Retinal pigment epithelial cell (primary cell): ENCODE measurements at regions not wholly inside any gene's neighbourhood (a gene's known extent, or its start where the extent isn't known, plus 50 kb on each side); places are given as distances from the start of the nearest gene placed in this dataset.

ENCODE experiments used
- DNase-seq: peaks from one replicate; pipeline ENCODE4 v3.0.0-alpha.2; 2010; ENCODE audit warnings: low read depth
- H3K4me3 ChIP-seq: 2 replicates; pipeline ENCODE4 v1.5.1; 2011; ENCODE audit warnings: mild to moderate bottlenecking, low read length, control low read depth, moderate library complexity
- TF ChIP-seq, protein P1 (sequence below): conservative IDR thresholded peaks from 2 replicates; pipeline ENCODE4 v1.5.1; 2011; ENCODE audit warnings: low read depth, low read length, control low read depth, inconsistent platforms

DNA sequence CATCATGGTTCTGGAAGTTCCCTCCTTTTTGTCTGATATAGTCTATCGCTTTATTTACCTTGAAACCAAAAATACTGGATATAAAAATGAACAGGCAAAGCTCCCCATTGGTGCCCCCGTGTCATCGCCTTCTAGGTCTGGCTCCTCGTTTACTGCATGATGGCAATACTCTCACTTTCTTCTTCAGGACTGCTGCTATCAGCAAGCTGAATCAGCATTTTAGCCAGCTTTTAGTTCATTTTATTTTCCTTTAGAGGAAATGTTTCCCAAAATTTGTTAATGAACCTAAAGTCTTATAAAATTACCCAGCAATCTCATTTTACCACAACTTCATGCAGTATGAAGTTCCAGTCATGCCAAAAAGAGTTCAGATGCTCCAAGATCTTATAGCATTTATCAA is 80.5 kb downstream of the ZIC3 start:
- no peak for DNase-seq
- TF ChIP-seq, protein P1, sequence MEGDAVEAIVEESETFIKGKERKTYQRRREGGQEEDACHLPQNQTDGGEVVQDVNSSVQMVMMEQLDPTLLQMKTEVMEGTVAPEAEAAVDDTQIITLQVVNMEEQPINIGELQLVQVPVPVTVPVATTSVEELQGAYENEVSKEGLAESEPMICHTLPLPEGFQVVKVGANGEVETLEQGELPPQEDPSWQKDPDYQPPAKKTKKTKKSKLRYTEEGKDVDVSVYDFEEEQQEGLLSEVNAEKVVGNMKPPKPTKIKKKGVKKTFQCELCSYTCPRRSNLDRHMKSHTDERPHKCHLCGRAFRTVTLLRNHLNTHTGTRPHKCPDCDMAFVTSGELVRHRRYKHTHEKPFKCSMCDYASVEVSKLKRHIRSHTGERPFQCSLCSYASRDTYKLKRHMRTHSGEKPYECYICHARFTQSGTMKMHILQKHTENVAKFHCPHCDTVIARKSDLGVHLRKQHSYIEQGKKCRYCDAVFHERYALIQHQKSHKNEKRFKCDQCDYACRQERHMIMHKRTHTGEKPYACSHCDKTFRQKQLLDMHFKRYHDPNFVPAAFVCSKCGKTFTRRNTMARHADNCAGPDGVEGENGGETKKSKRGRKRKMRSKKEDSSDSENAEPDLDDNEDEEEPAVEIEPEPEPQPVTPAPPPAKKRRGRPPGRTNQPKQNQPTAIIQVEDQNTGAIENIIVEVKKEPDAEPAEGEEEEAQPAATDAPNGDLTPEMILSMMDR, result no peak
- no peak overlapping the region for H3K4me3 ChIP-seq

DNA sequence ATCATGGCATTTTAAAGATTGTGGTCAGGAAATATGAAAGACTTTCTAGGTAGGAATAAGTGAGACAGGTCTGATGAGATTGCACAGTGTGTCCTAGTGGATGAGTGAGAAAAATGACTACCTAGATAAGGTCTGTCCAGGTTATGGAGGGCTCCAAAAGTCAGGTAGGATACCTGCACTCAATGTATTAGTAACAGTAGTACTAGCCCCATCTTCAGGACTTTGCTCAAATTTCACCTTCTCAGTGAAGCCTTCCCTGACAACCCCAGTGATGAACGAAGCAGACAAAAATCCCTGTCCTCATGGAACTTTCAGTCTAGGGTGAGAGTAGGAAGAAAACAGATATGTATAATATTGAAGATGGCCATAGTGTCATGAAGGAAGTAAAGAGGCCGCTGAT is 85.7 kb downstream of the ZIC3 start:
- no peak for DNase-seq
- TF ChIP-seq, protein P1, result no peak
- H3K4me3 ChIP-seq, result no peak overlapping the region

DNA sequence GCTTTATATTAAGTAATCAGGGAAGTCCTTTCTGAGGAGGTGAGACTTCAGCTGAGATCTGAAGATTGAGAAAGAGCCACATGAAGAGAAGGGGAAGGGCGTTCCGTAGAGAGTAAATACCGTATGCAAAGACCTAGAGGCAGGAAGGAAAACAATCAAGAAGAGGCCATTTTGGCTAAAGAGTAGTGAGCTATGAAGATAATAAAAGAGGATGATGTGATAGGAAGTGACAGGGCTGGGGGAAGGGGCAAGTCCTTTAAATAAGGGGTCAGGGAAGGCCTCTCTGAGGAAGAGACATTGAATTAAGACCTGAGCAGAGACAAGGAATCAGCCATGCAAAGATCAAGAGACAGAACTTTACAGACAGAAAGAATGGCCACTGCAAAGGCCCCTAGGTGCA is 86.2 kb downstream of the ZIC3 start:
- TF ChIP-seq, protein P1, result no peak
- H3K4me3 ChIP-seq, result no peak overlapping the region
- no peak for DNase-seq

DNA sequence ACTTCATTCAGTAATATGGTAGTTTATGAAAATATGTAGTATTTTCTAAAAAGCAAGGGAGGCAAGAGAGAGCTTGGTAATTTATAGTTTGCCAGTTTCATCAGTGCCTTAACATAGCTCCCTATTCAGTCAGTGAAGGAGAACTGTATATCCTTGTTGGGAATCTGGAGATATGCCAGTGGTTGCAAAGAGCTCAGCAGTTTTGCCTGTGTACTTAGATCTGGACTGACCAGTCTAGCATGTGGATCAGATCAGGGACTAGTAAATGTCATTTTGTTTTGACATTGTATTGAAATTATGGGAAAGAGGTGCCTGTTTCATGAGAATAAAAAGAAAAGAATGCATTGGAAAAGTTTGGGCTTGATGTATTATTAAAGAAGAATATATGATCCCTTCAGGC is 88.6 kb downstream of the ZIC3 start:
- DNase-seq, result no peak
- TF ChIP-seq, protein P1, result no peak
- no peak overlapping the region for H3K4me3 ChIP-seq

DNA sequence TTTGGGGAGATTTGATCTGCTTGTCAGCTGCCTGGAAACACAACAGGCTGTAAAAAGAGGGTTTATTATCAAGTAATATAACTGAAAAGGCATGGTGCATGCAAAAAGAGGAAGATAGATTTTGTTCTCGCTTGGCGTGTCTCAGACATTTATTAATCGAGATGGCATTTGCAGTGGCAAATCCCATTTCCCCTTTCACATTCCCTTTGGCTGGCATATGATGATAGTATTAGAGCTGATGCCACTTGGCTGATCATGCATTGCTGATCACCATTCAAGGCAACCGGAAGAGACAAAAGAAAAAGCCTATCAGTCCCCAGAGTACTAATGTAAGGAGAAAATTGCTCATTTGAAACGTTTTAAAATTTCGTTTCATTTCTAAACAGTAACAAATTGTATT is 101.8 kb downstream of the ZIC3 start:
- TF ChIP-seq, protein P1, result no peak
- H3K4me3 ChIP-seq, result no peak overlapping the region
- DNase-seq, result no peak

DNA sequence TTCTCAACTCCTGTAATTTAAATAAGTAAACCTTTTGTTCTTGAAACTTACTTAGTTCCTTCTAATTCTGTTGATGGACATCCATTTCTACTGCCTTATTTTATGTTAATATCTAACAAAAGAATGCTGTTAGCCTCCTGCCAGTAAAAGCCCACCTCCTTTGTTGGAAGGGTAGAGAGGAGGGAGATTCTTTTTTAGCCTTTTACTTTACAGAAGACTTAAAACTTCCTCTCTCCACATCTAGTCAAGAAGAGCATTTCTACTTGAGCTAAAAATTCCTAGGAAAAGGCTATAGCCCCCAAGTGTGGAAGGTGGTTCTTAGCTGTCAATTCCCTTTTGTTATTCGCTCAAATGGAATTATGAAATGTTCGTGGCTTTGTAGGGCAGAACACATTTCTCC is 118.7 kb downstream of the ZIC3 start:
- TF ChIP-seq, protein P1, result no peak
- no peak overlapping the region for H3K4me3 ChIP-seq
- no peak for DNase-seq

DNA sequence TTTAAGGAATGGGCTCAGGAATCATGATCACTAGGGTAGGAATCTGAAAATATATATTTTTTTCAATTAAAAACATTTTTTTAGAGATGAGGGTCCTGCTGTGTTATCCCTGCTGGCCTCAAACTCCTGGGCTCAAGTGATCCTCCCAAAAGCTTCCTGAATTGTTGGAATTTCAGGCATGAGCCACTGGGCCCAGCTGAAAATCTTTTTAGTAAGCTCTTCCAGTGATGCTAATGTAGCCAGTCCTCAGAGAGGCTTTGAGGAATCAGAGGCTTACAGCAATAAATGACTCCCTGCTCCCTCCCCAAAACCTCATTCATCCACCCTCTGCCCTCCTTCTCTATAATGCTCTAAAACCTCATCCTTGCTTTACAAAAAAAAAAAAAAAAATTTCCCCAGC is 129.5 kb downstream of the ZIC3 start:
- TF ChIP-seq, protein P1, result no peak
- DNase-seq, result no peak
- no peak overlapping the region for H3K4me3 ChIP-seq
